SK-N-SH (cell line): ENCODE measurements at regions not wholly inside any gene's neighbourhood (a gene's known extent, or its start where the extent isn't known, plus 50 kb on each side); places are given as distances from the start of the nearest gene placed in this dataset.

ENCODE experiments used
- FOXM1 ChIP-seq: IDR thresholded peaks from 2 replicates; pipeline ENCODE4 v1.4.0; 2012; ENCODE audit warnings: low read depth, mild to moderate bottlenecking
- POLR2AphosphoS5 ChIP-seq: IDR thresholded peaks from 2 replicates; pipeline ENCODE4 v1.6.1; 2012; ENCODE audit warnings: low read depth, low read length
- RCOR1 ChIP-seq: fragments of 150-350 bp; IDR thresholded peaks from 2 replicates; pipeline ENCODE4 v1.6.1; 2017; ENCODE audit warnings: antibody characterized with exemption, low read length
- TCF12 ChIP-seq: IDR thresholded peaks from 2 replicates; pipeline ENCODE4 v1.4.0; 2012

- TF ChIP-seq POLR2AphosphoS5 (no peak), FOXM1 (no peak), RCOR1 (no peak), TCF12 (no peak)
These were observed 51.0 kb upstream of the L3MBTL3 start for GRCh38 chr6:129967427-129967826.
